PC-9 (cell line): ENCODE measurements at regions not wholly inside any gene's neighbourhood (a gene's known extent, or its start where the extent isn't known, plus 50 kb on each side); places are given as distances from the start of the nearest gene placed in this dataset.
"Not testable (repeated sequence)": the region's sequence is repeated elsewhere in the genome, so short reads cannot be mapped to it uniquely, and the experiment has no call there.

Experiments
- BruUV-seq: library from RNA; stranded (reverse); fragments of 400-500 nt; replicated peaks from 2 replicates; lab custom pipeline; 2021; lab: Mats Ljungman, UMichigan
- CTCF ChIA-PET: fragments of 300-600 bp; sonication (Branson Sonifier 250); formaldehyde crosslinking; loops from one replicate; lab custom pipeline; 2022; ENCODE audit warnings: antibody characterized with exemption; lab: Charles Lee
- POLR2A ChIA-PET: fragments of 300-600 bp; sonication (Branson Sonifier 250); formaldehyde crosslinking; loops from one replicate; lab custom pipeline; 2022; ENCODE audit warnings: antibody characterized with exemption; ENCODE audit not compliant: unreplicated experiment; lab: Charles Lee
- DNase-seq, 2 experiments: peaks; one replicate each; pipeline versions ENCODE4 v3.0.0 to v3.0.0-alpha.2; 2015 to 2022; ENCODE audit warnings: mixed read lengths in 1 of 2
- H2AFZ ChIP-seq: fragments of 200-600 bp; sonication (generic); 2 replicates; pipeline ENCODE4 v1.8.1; 2017; ENCODE audit warnings: antibody characterized with exemption
- H3F3A ChIP-seq: fragments of 200-600 bp; sonication (generic); 2 replicates; pipeline ENCODE4 v1.8.1; 2017; ENCODE audit warnings: antibody characterized with exemption, mild to moderate bottlenecking, low read depth; ENCODE audit not compliant: insufficient read depth
- H3K27ac ChIP-seq: fragments of 200-600 bp; sonication (generic); 2 replicates; pipeline ENCODE4 v1.6.1; 2016; ENCODE audit warnings: mixed run types
- H3K27me3 ChIP-seq: fragments of 200-600 bp; sonication (generic); 2 replicates; pipeline ENCODE4 v1.6.1; 2016; ENCODE audit warnings: low read depth, mixed run types; ENCODE audit not compliant: insufficient read depth
- H3K36me3 ChIP-seq: fragments of 200-600 bp; sonication (generic); 2 replicates; pipeline ENCODE4 v1.6.1; 2016; ENCODE audit warnings: low read depth, mixed run types
- H3K4me1 ChIP-seq: fragments of 200-600 bp; sonication (generic); replicated peaks from 2 replicates; pipeline ENCODE4 v1.6.1; 2016; ENCODE audit warnings: mixed run types; ENCODE audit not compliant: insufficient read depth
- H3K4me2 ChIP-seq: fragments of 200-600 bp; sonication (generic); 2 replicates; pipeline ENCODE4 v1.6.1; 2017; ENCODE audit warnings: mixed run types
- H3K4me3 ChIP-seq: fragments of 200-600 bp; sonication (generic); 2 replicates; pipeline ENCODE4 v1.6.1; 2016; ENCODE audit warnings: mixed run types
- H3K79me2 ChIP-seq: fragments of 200-600 bp; sonication (generic); 2 replicates; pipeline ENCODE4 v1.6.1; 2017; ENCODE audit warnings: low read depth, mixed run types
- H3K9me2 ChIP-seq: fragments of 200-600 bp; sonication (generic); 2 replicates; pipeline ENCODE4 v1.8.1; 2017; ENCODE audit warnings: mild to moderate bottlenecking; ENCODE audit not compliant: insufficient read depth
- H3K9me3 ChIP-seq: fragments of 200-600 bp; sonication (generic); 2 replicates; pipeline ENCODE4 v1.8.1; 2016; ENCODE audit warnings: low read depth; ENCODE audit not compliant: insufficient read depth
- H4K20me1 ChIP-seq: fragments of 200-600 bp; sonication (generic); 2 replicates; pipeline ENCODE4 v1.8.1; 2017; ENCODE audit not compliant: insufficient read depth
- EZH2 ChIP-seq: fragments of 200-600 bp; sonication (generic); IDR thresholded peaks from 2 replicates; pipeline ENCODE4 v1.8.0; 2017; ENCODE audit warnings: antibody characterized with exemption, low read depth
- intact Hi-C: fragments of 100-400 bp; cut with micrococcal nuclease; formaldehyde crosslinking; loops from one replicate; pipeline ENCODE4 v1.10.0; 2022; ENCODE audit not compliant: unreplicated experiment
- TF ChIP-seq, protein P1 (sequence below): fragments of 200-600 bp; sonication (generic); conservative IDR thresholded peaks from 2 replicates; pipeline ENCODE4 v1.6.1; 2017; ENCODE audit warnings: mixed run types, antibody characterized with exemption, mild to moderate bottlenecking, moderate library complexity

- no peaks in the 10 kb centered on the region for H3K27me3 ChIP-seq
- no peak for DNase-seq
- H3F3A ChIP-seq: no peaks in the 10 kb centered on the region
- no peaks in the 10 kb centered on the region for H3K9me3 ChIP-seq
- H3K27ac ChIP-seq: no peak overlapping the region
- H3K4me1 ChIP-seq: no peaks in the 10 kb centered on the region
- no TSS peak for BruUV-seq
- H3K9me2 ChIP-seq: no peaks in the 10 kb centered on the region
- no peaks in the 10 kb centered on the region for H3K36me3 ChIP-seq
- ChIA-PET CTCF (no interaction called here), POLR2A (no interaction called here)
- intact Hi-C loops: no loop called here
- H3K79me2 ChIP-seq: no peaks in the 10 kb centered on the region
- H3K4me2 ChIP-seq: no peak overlapping the region
- H3K4me3 ChIP-seq: no peak overlapping the region
- no peaks in the 10 kb centered on the region for H4K20me1 ChIP-seq
- TF ChIP-seq, protein P1, sequence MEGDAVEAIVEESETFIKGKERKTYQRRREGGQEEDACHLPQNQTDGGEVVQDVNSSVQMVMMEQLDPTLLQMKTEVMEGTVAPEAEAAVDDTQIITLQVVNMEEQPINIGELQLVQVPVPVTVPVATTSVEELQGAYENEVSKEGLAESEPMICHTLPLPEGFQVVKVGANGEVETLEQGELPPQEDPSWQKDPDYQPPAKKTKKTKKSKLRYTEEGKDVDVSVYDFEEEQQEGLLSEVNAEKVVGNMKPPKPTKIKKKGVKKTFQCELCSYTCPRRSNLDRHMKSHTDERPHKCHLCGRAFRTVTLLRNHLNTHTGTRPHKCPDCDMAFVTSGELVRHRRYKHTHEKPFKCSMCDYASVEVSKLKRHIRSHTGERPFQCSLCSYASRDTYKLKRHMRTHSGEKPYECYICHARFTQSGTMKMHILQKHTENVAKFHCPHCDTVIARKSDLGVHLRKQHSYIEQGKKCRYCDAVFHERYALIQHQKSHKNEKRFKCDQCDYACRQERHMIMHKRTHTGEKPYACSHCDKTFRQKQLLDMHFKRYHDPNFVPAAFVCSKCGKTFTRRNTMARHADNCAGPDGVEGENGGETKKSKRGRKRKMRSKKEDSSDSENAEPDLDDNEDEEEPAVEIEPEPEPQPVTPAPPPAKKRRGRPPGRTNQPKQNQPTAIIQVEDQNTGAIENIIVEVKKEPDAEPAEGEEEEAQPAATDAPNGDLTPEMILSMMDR: no peak
- no peak for TF ChIP-seq EZH2
- H2AFZ ChIP-seq: no peak overlapping the region
These were observed 100.9 kb upstream of the SETBP1 start for GRCh38 chr18:44579745-44580144.

DNA sequence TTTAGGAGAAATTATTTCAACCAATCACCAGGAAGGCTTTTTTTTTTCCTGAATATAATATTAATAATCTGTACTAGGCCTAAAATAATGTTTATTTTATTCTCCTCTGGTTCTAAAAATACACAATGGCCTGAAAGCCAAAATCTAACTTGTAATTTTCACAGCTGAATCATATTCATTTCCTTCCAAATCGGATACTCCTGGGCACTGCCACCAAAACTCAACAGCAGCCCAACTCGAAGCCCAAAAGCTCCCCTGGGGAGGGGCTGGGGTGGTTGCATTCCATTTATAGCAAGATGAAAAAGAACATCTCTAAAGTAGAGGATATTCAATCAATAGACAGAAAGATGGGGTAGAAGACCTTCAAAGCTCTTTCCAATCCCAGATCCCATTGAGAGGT is 100.5 kb upstream of the SETBP1 start:
- ChIA-PET CTCF (no interaction called here), POLR2A (no interaction called here)
- Histone ChIP-seq H3K4me3 (no peak overlapping the region), H3K4me2 (no peak overlapping the region), H4K20me1 (no peaks in the 10 kb centered on the region), H3K27me3 (no peaks in the 10 kb centered on the region), H2AFZ (no peak overlapping the region), H3K27ac (no peak overlapping the region), H3K79me2 (no peaks in the 10 kb centered on the region), H3K4me1 (no peaks in the 10 kb centered on the region), H3K9me2 (no peaks in the 10 kb centered on the region), H3K36me3 (no peaks in the 10 kb centered on the region), H3K9me3 (no peaks in the 10 kb centered on the region), H3F3A (no peaks in the 10 kb centered on the region)
- intact Hi-C loops: no loop called here
- no TSS peak for BruUV-seq
- TF ChIP-seq, protein P1: no peak
- DNase-seq: no peak

- H3K9me2 ChIP-seq, H4K20me1 ChIP-seq, DNase-seq, H3K4me3 ChIP-seq, CTCF ChIA-PET, H3K36me3 ChIP-seq, H3K4me1 ChIP-seq, H3K27ac ChIP-seq, H3K9me3 ChIP-seq, H3K27me3 ChIP-seq, H3K4me2 ChIP-seq, H3K79me2 ChIP-seq, BruUV-seq, intact Hi-C loops, H3F3A ChIP-seq, POLR2A ChIA-PET, H2AFZ ChIP-seq: not testable (repeated sequence)
These were observed 99.9 kb upstream of the SETBP1 start for GRCh38 chr18:44580782-44581181.

DNA sequence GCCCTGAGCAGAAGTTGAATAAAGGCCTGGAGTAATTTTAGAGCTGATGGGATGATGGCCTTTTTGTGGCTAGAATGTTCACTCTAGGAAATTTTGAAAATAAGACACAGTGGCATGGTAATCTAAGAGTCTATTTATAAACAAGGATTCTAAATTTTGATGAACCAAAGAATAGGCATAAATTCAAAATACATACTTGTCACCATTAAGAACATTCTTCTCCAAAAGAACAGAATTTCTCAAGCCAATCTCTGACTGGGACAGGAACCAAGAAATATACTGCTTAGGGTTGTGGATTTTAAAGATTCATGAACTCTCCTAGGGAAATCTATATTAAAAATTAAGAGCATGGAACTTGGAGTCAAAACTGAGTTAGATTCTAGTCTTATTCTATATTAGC is 98.2 kb upstream of the SETBP1 start:
- BruUV-seq: no TSS peak
- Histone ChIP-seq H3K27me3 (no peaks in the 10 kb centered on the region), H3K79me2 (no peaks in the 10 kb centered on the region), H3K36me3 (no peaks in the 10 kb centered on the region), H4K20me1 (no peaks in the 10 kb centered on the region), H3K4me2 (no peak overlapping the region), H3K4me3 (no peak overlapping the region), H3F3A (no peaks in the 10 kb centered on the region), H3K4me1 (no peaks in the 10 kb centered on the region), H3K9me2 (no peaks in the 10 kb centered on the region), H3K27ac (no peak overlapping the region), H2AFZ (no peak overlapping the region), H3K9me3 (no peaks in the 10 kb centered on the region)
- intact Hi-C loops: no loop called here
- ChIA-PET POLR2A (no interaction called here), CTCF (no interaction called here)
- DNase-seq: no peak
- TF ChIP-seq, protein P1: no peak
- TF ChIP-seq EZH2: no peak
